ENCODE measurements at regions not wholly inside any gene's neighbourhood (a gene's known extent, or its start where the extent isn't known, plus 50 kb on each side); places are given as distances from the start of the nearest gene placed in this dataset.

- peaks cover 19 to 27% of the 10 kb centered on the region in 2 donors for H3K27me3 Mint-ChIP-seq
- no peaks in the 10 kb centered on the region for H3K36me3 Mint-ChIP-seq
- no peak for DNase-seq (ENCODE audit: low spot score)
- no peaks in the 10 kb centered on the region for H3K9me3 Mint-ChIP-seq
- no peak overlapping the region for H3K27ac Mint-ChIP-seq
- no peaks in the 10 kb centered on the region for H3K4me1 Mint-ChIP-seq (ENCODE audit: low read depth in 2 of 2)
- H3K4me3 Mint-ChIP-seq = no peak overlapping the region
- ATAC-seq = no peak
These were observed 53.1 kb upstream of the BBS5 start for GRCh38 chr2:169426069-169426663.

GRCh38 chr2:169422120-169422519 lies 57.2 kb upstream of the BBS5 start:
- Mint-ChIP-seq H3K27me3 (peaks cover 18 to 37% of the 10 kb centered on the region in 2 donors), H3K9me3 (no peaks in the 10 kb centered on the region), H3K27ac (no peak overlapping the region), H3K4me1 (ENCODE audit: low read depth in 2 of 2) (no peaks in the 10 kb centered on the region), H3K4me3 (no peak overlapping the region), H3K36me3 (no peaks in the 10 kb centered on the region)
- ATAC-seq (no peak), DNase-seq (ENCODE audit: low spot score) (no peak)

- H3K27ac Mint-ChIP-seq = no peak overlapping the region
- no peaks in the 10 kb centered on the region for H3K9me3 Mint-ChIP-seq
- ATAC-seq (no peak), DNase-seq (ENCODE audit: low spot score) (no peak)
- no peak overlapping the region for H3K4me3 Mint-ChIP-seq
- H3K36me3 Mint-ChIP-seq = no peaks in the 10 kb centered on the region
- H3K4me1 Mint-ChIP-seq (ENCODE audit: low read depth in 2 of 2) = no peaks in the 10 kb centered on the region
- H3K27me3 Mint-ChIP-seq = peaks cover 30 to 51% of the 10 kb centered on the region in 2 donors
These were observed 53.0 kb upstream of the LRP2 start for GRCh38 chr2:169415233-169415748.

All from natural killer cell treated with Interleukin-12 subunit alpha and Interleukin-12 subunit beta and Interleukin-15 and Interleukin-18, amount 100 ng/mL, for 72 hours (primary cell).